IPS DF 6.9 (cell line): ENCODE measurements at regions not wholly inside any gene's neighbourhood (a gene's known extent, or its start where the extent isn't known, plus 50 kb on each side); places are given as distances from the start of the nearest gene placed in this dataset.

ENCODE experiments used
- DNase-seq: peaks from one replicate; pipeline ENCODE4 v3.0.0-alpha.2; 2013; ENCODE audit warnings: low read depth, low spot score
- H3K27ac ChIP-seq: one replicate; pipeline ENCODE4 v1.5.1; 2013; ENCODE audit warnings: low read length, control low read depth
- H3K27me3 ChIP-seq: 2 replicates; pipeline ENCODE4 v1.6.1; 2013; ENCODE audit warnings: mild to moderate bottlenecking, low read length; ENCODE audit not compliant: control insufficient read depth, insufficient read depth
- H3K36me3 ChIP-seq: 2 replicates; pipeline ENCODE4 v1.6.1; 2013; ENCODE audit warnings: low read length; ENCODE audit not compliant: control insufficient read depth, insufficient read depth
- H3K4me1 ChIP-seq: 2 replicates; pipeline ENCODE4 v1.6.1; 2013; ENCODE audit warnings: low read length; ENCODE audit not compliant: control insufficient read depth, insufficient read depth
- H3K4me3 ChIP-seq: 2 replicates; pipeline ENCODE4 v1.5.1; 2013; ENCODE audit warnings: mild to moderate bottlenecking, low read length
- H3K9me3 ChIP-seq: 2 replicates; pipeline ENCODE4 v1.6.1; 2013; ENCODE audit warnings: low read length, inconsistent platforms; ENCODE audit not compliant: control insufficient read depth, insufficient read depth
- WGBS: extraction: QIAGEN DNeasy Blood & Tissue Kit; methylation state at CpG from one replicate; pipeline ENCODE4 v1.1.7; 2013; ENCODE audit warnings: mixed read lengths, missing lambda C conversion rate; ENCODE audit not compliant: insufficient read length, insufficient coverage; 5-methylcytosine and 5-hydroxymethylcytosine counted together

DNA sequence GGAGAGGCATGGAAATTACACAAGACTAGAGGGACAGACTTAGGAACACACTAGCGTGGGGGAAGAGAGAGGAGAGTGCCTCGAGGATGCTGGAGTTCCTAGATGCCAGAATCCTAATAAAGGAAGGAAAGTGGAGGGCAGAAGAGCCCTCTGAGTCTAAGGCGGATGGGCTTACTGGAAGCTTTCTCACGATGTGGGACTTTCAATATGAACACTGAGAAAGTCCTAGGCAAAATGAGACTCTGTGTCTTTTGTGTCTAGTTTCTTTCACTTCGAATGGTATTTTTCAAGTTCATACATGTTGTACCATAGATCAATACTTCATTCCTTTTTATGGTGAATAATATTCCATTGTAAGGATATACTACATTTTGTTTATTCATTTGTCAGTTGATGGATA lies 239.4 kb downstream of the NSG2 start:
- no peak for DNase-seq
- H3K27me3 ChIP-seq: no peaks in the 10 kb centered on the region; the same call in 1 of the 2 replicates
- no peak overlapping the region for H3K27ac ChIP-seq
- no CpG with 5 or more reads among the region's 5 CpGs for WGBS
- no peak overlapping the region for H3K4me3 ChIP-seq
- no peaks in the 10 kb centered on the region for H3K9me3 ChIP-seq
- H3K4me1 ChIP-seq: no peaks in the 10 kb centered on the region
- H3K36me3 ChIP-seq: no peaks in the 10 kb centered on the region

DNA sequence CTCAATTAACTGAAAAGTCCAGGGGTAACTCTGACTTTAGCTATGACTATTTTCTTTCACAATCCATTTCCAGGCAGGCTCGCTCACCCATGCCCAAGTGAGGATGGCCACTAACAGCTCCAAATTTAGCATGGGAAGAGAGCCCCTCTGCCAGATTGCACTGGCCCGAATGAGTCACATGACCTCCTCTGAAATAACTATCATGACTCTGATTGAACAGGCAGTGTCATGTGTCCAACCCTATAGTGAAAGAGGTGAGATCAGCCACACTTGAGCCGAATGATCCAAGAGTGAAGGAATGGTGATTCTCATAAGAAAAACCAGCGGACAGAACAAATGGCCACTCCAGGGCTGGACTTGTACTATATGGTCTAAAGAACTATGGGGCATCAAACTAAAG lies 242.3 kb downstream of the NSG2 start:
- no peaks in the 10 kb centered on the region for H3K36me3 ChIP-seq
- no peaks in the 10 kb centered on the region for H3K9me3 ChIP-seq
- H3K27ac ChIP-seq: no peak overlapping the region
- no CpG with 5 or more reads among the region's 4 CpGs for WGBS
- H3K27me3 ChIP-seq: no peaks in the 10 kb centered on the region; the same call in 1 of the 2 replicates
- no peak for DNase-seq
- no peaks in the 10 kb centered on the region for H3K4me1 ChIP-seq
- no peak overlapping the region for H3K4me3 ChIP-seq

GRCh38 chr5:174288439-174288838 lies 242.9 kb downstream of the NSG2 start:
- WGBS: no CpG with 5 or more reads among the region's 6 CpGs

DNA sequence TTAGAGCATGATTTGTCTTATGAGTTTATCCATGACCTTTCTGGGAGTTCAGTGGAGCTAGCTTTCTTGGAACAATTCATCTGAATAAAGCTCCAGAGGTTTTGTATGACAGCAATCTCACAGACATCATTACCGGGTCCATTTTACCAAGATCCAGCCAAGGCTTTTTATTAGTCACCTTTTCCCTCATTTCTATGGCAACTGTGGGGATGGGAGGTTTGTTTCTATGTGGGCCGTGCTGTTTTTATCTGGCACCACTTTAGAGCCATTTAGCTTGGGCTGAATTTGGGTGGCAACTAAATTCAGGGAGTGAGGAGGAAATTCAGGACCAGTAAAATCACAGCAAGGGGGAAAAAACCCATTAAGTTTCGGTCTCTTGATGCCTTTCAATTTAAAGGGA lies 245.7 kb downstream of the NSG2 start:
- H3K27ac ChIP-seq: no peak overlapping the region
- H3K27me3 ChIP-seq: no peaks in the 10 kb centered on the region; the same call in 1 of the 2 replicates
- no peaks in the 10 kb centered on the region for H3K9me3 ChIP-seq
- DNase-seq: no peak
- WGBS: no CpG with 5 or more reads among the region's 3 CpGs
- no peaks in the 10 kb centered on the region for H3K4me1 ChIP-seq
- no peak overlapping the region for H3K4me3 ChIP-seq
- H3K36me3 ChIP-seq: no peaks in the 10 kb centered on the region

More at GRCh38 chr5:174288439-174288838, 242.9 kb downstream of the NSG2 start:
- DNase-seq: no peak
- H3K36me3 ChIP-seq: no peaks in the 10 kb centered on the region
- H3K4me3 ChIP-seq: no peak overlapping the region
- H3K27ac ChIP-seq: no peak overlapping the region
- H3K9me3 ChIP-seq: no peaks in the 10 kb centered on the region
- H3K27me3 ChIP-seq: no peaks in the 10 kb centered on the region; the same call in 1 of the 2 replicates
- no peaks in the 10 kb centered on the region for H3K4me1 ChIP-seq

DNA sequence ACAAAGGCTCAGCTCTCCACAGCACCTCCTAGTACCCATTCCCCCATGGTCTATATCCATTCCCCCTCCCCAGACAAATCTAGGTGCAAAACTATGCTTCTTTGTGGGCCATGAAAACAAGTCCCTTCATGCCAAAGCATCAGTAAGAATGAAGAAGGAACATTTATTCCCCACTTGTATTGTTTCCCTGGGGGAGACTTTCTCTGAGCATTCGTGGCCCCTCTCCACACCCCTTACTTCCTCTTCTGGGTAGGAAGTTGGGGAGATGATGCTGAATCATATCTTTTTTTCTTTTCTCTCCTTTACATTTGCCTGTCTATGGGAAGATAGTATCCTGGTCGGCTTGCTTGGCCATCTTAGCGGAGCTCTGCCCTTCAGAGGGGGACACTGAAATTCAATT lies 246.8 kb downstream of the NSG2 start:
- H3K27me3 ChIP-seq: no peaks in the 10 kb centered on the region; the same call in 1 of the 2 replicates
- H3K4me1 ChIP-seq: no peaks in the 10 kb centered on the region
- no peaks in the 10 kb centered on the region for H3K36me3 ChIP-seq
- no peak overlapping the region for H3K27ac ChIP-seq
- no peak overlapping the region for H3K4me3 ChIP-seq
- DNase-seq: no peak
- no CpG with 5 or more reads among the region's 3 CpGs for WGBS
- no peaks in the 10 kb centered on the region for H3K9me3 ChIP-seq

DNA sequence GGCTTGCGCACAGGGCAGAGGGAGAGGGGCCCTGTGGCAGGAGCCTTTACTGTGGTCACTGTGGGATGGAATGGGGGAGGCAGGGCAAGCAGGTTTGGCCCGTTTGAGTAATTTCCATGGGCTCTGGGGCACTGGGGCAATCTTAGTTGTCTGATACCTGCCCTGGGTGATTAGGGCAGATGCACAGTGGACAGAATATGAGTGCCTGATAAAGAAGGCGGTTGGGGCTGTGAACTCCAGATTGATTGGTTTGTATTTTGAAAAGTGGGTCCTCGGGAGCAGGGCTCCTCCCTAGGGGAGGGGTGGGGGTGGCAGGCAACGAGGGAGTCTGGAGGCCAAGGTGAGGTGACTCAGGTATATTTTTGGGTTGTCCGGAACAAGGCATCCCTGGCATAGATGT lies 247.5 kb downstream of the NSG2 start:
- Histone ChIP-seq H3K4me1 (no peaks in the 10 kb centered on the region), H3K27me3 (no peaks in the 10 kb centered on the region; the same call in 1 of the 2 replicates), H3K36me3 (no peaks in the 10 kb centered on the region), H3K4me3 (no peak overlapping the region), H3K27ac (no peak overlapping the region), H3K9me3 (no peaks in the 10 kb centered on the region)
- no peak for DNase-seq
- no CpG with 5 or more reads among the region's 6 CpGs for WGBS

GRCh38 chr5:174293481-174293880 lies 248.0 kb downstream of the NSG2 start:
- no CpG with 5 or more reads among the region's 4 CpGs for WGBS
- H3K4me3 ChIP-seq: no peak overlapping the region

GRCh38 chr5:174294891-174295620 lies 249.6 kb downstream of the NSG2 start:
- H3K27ac ChIP-seq: no peak overlapping the region
- WGBS: no CpG with 5 or more reads among the region's 6 CpGs
- H3K4me3 ChIP-seq: no peak overlapping the region
- no peaks in the 10 kb centered on the region for H3K4me1 ChIP-seq
- H3K27me3 ChIP-seq: no peaks in the 10 kb centered on the region
- no peak for DNase-seq
- no peaks in the 10 kb centered on the region for H3K9me3 ChIP-seq
- no peaks in the 10 kb centered on the region for H3K36me3 ChIP-seq

More at GRCh38 chr5:174293481-174293880, 248.0 kb downstream of the NSG2 start:
- H3K4me1 ChIP-seq: no peaks in the 10 kb centered on the region
- H3K9me3 ChIP-seq: no peaks in the 10 kb centered on the region
- no peak for DNase-seq
- no peak overlapping the region for H3K27ac ChIP-seq
- H3K27me3 ChIP-seq: no peaks in the 10 kb centered on the region; the same call in 1 of the 2 replicates
- H3K36me3 ChIP-seq: no peaks in the 10 kb centered on the region

GRCh38 chr5:174295702-174296436 lies 250.4 kb downstream of the NSG2 start:
- no CpG with 5 or more reads among the region's 8 CpGs for WGBS
- no peak for DNase-seq
- no peaks in the 10 kb centered on the region for H3K27me3 ChIP-seq
- peaks cover 2% of the 10 kb centered on the region; the same call in 1 of the 2 replicates for H3K4me1 ChIP-seq
- H3K36me3 ChIP-seq: no peaks in the 10 kb centered on the region
- no peak overlapping the region for H3K4me3 ChIP-seq
- H3K9me3 ChIP-seq: no peaks in the 10 kb centered on the region
- no peak overlapping the region for H3K27ac ChIP-seq

DNA sequence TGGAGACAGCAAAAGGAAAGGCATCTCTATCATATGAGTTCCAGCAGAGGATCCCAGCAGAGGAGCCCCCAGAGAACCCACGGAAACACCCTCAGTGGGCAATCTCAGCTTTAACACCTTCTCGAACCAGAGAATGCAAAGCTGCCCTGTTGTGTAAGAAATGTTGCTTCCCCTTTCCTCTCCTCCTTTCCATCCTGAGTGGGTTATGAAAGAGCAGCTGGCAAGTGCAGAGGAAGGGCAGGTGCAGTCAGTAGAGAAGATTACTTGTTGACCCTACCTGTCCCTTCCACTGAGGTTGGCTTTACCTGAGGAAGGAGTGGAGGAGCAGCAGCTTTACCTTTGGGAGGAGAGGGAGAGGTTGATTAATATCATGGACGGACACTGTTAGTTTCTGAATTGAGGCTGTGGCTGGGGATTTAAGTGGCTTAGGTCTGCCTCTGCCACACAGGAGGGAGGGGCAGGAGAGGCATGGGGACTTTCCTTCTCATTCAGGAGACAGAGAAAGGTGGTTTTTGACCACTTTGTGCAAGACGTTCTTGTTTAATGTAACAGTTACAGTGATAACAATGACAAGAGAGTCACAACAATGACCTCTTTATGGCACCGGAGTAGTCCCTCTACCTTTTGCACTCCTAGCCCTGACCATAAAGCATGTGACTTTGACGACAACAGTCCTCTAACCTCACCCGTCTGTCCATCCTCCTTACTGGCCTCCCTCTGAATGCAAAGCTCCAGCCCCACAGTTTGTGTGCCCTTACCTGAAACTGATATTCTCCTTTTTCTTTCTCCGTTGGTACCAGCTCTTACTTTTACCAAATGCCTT lies 254.8 kb downstream of the NSG2 start:
- no peak overlapping the region for H3K27ac ChIP-seq
- DNase-seq: no peak
- WGBS: no CpG with 5 or more reads among the region's 8 CpGs

More for the DNA sequence above, 254.8 kb downstream of the NSG2 start:
- no peaks in the 10 kb centered on the region for H3K27me3 ChIP-seq
- no peak overlapping the region for H3K4me3 ChIP-seq
- no peaks in the 10 kb centered on the region for H3K9me3 ChIP-seq
- peaks cover 3% of the 10 kb centered on the region; the same call in 1 of the 2 replicates for H3K4me1 ChIP-seq
- H3K36me3 ChIP-seq: no peaks in the 10 kb centered on the region
